ENCODE measurements at regions not wholly inside any gene's neighbourhood (a gene's known extent, or its start where the extent isn't known, plus 50 kb on each side); places are given as distances from the start of the nearest gene placed in this dataset.
"Not testable (repeated sequence)": the region's sequence is repeated elsewhere in the genome, so short reads cannot be mapped to it uniquely, and the experiment has no call there.

DNA sequence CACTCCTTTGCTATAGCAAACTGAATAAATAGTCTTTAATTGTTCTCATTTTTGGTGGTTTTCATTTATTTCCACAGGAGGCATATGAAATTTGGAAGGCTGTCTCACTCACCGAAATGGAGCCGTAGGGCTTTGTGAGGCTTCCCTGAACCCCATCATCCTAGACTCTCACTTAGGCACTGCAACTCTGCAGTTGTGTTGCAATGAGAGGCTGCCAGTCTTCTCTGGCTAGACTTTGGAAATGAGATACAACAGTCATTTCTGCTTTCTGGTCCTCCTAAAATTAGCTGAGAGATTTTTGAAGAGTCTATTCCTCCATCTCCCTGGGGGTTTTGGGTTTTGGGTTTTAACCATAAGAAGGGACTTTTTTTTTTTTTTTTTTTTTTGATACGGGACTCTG lies 146.5 kb downstream of the SH3BGRL start:
- TF ChIP-seq Cebpa-rat (IDR thresholded peaks at IDR 0.05): no peak
- H3K36me3 ChIP-seq: no peaks in the 10 kb centered on the region
- H3K4me2 ChIP-seq: peak overlapping the region; percentile 49
- peaks cover 21% of the 10 kb centered on the region for H3K4me1 ChIP-seq
- no peak overlapping the region for H3K4me3 ChIP-seq
- peaks cover 35% of the 10 kb centered on the region for H3K27me3 ChIP-seq
- 0 out of 2 replicates have a peak, but pooled peaks cover 7% of the 10 kb centered on the region for H4K20me1 ChIP-seq
- no peak overlapping the region for H3K27ac ChIP-seq
- H3K9me3 ChIP-seq: peaks cover 3% of the 10 kb centered on the region; the same call in 1 of the 2 replicates
- no peak overlapping the region for H3K9ac ChIP-seq

DNA sequence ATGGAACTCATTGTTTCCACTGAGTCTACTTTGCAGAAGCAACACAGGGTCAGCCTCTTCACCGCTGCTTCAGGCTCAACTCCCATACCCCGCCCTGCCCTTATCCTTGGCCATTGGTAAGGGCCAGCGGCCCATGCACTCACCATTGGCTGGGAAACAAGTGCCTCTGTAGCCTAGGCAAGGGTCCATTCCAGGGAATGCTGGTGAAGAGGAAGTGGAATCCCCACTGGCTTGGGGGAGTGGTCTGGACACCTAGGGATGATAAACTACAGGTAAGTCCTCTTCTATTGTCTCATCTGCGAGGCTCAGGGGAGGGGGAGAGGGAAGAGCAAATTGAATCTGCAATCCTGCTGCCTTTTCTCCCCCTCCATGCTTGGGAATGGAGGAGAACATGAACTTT lies 153.1 kb downstream of the SH3BGRL start:
- H4K20me1 ChIP-seq: no peaks in the 10 kb centered on the region; the same call in 1 of the 2 replicates
- H3K9me3 ChIP-seq: peaks cover 13% of the 10 kb centered on the region; the same call in 1 of the 2 replicates
- H3K4me1 ChIP-seq: no peaks in the 10 kb centered on the region
- no peak overlapping the region for H3K9ac ChIP-seq
- no peak for TF ChIP-seq Cebpa-rat (IDR thresholded peaks at IDR 0.05)
- peaks cover 78% of the 10 kb centered on the region for H3K27me3 ChIP-seq
- no peak overlapping the region for H3K4me2 ChIP-seq
- H3K27ac ChIP-seq: no peak overlapping the region
- no peak overlapping the region for H3K4me3 ChIP-seq
- H3K36me3 ChIP-seq: no peaks in the 10 kb centered on the region

GRCh38 chrX:81355436-81355835 lies 153.5 kb downstream of the SH3BGRL start:
- Histone ChIP-seq H3K9me3 (peaks cover 13% of the 10 kb centered on the region; the same call in 1 of the 2 replicates), H3K4me2 (no peak overlapping the region), H3K27me3 (peaks cover 79% of the 10 kb centered on the region), H4K20me1 (no peaks in the 10 kb centered on the region; the same call in 1 of the 2 replicates), H3K27ac (no peak overlapping the region), H3K4me3 (no peak overlapping the region), H3K4me1 (no peaks in the 10 kb centered on the region), H3K9ac (no peak overlapping the region), H3K36me3 (no peaks in the 10 kb centered on the region)
- no peak for TF ChIP-seq Cebpa-rat (IDR thresholded peaks at IDR 0.05)

- Histone ChIP-seq H3K27ac (no peak overlapping the region), H3K36me3 (no peaks in the 10 kb centered on the region), H3K4me2 (no peak overlapping the region), H3K9me3 (no peaks in the 10 kb centered on the region), H3K4me3 (no peak overlapping the region), H4K20me1 (no peaks in the 10 kb centered on the region), H3K4me1 (no peaks in the 10 kb centered on the region), H3K9ac (no peak overlapping the region), H3K27me3 (peaks cover 64% of the 10 kb centered on the region)
- TF ChIP-seq Cebpa-rat (IDR thresholded peaks at IDR 0.05): no peak
Measured at GRCh38 chrX:81367291-81367690, 165.4 kb downstream of the SH3BGRL start.

- Histone ChIP-seq H3K9ac (no peak overlapping the region), H4K20me1 (peaks cover 4% of the 10 kb centered on the region; the same call in 1 of the 2 replicates), H3K9me3 (no peaks in the 10 kb centered on the region), H3K4me1 (no peaks in the 10 kb centered on the region), H3K27me3 (peaks cover 61% of the 10 kb centered on the region), H3K36me3 (no peaks in the 10 kb centered on the region), H3K4me3 (no peak overlapping the region), H3K4me2 (no peak overlapping the region), H3K27ac (no peak overlapping the region)
- no peak for TF ChIP-seq Cebpa-rat (IDR thresholded peaks at IDR 0.05)
Measured at GRCh38 chrX:81377329-81377728, 175.4 kb downstream of the SH3BGRL start.

GRCh38 chrX:81378560-81378959 lies 176.7 kb downstream of the SH3BGRL start:
- Histone ChIP-seq H3K27ac (no peak overlapping the region), H3K9ac (no peak overlapping the region), H3K4me2 (no peak overlapping the region), H3K36me3 (no peaks in the 10 kb centered on the region), H4K20me1 (peaks cover 4% of the 10 kb centered on the region; the same call in 1 of the 2 replicates), H3K4me1 (no peaks in the 10 kb centered on the region), H3K27me3 (peaks cover 61% of the 10 kb centered on the region), H3K9me3 (no peaks in the 10 kb centered on the region), H3K4me3 (no peak overlapping the region)
- no peak for TF ChIP-seq Cebpa-rat (IDR thresholded peaks at IDR 0.05)

GRCh38 chrX:81390237-81390636 lies 188.3 kb downstream of the SH3BGRL start:
- Histone ChIP-seq H3K9ac (no peak overlapping the region), H3K36me3 (no peaks in the 10 kb centered on the region), H4K20me1 (no peaks in the 10 kb centered on the region), H3K4me2 (no peak overlapping the region), H3K4me3 (no peak overlapping the region), H3K9me3 (peaks cover 15% of the 10 kb centered on the region), H3K27me3 (peaks cover 39% of the 10 kb centered on the region), H3K4me1 (no peaks in the 10 kb centered on the region), H3K27ac (no peak overlapping the region)
- TF ChIP-seq Cebpa-rat (IDR thresholded peaks at IDR 0.05): no peak

DNA sequence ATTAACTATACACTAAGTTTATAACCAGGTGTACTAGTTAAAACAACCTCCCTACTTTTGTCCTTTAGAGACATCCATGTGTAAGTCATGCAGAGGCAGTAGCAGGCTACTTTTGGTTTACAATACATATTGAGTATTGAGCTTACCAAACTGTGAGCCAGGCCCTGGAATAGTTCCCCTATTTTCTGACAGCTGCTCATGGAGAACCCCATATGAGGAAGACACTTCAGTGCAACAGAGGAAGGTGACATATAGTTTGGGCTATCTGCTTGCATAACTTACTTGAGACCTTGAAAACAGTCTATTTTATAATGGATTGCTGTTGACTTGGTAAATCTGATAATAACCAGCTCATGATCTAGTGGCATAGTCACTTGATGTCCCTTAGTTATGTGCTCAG lies 190.5 kb downstream of the SH3BGRL start:
- Histone ChIP-seq H3K27ac (no peak overlapping the region), H3K9ac (no peak overlapping the region), H3K4me3 (no peak overlapping the region), H3K36me3 (no peaks in the 10 kb centered on the region), H3K4me1 (no peaks in the 10 kb centered on the region), H4K20me1 (no peaks in the 10 kb centered on the region), H3K9me3 (no peaks in the 10 kb centered on the region), H3K4me2 (no peak overlapping the region), H3K27me3 (peaks cover 47% of the 10 kb centered on the region)
- no peak for TF ChIP-seq Cebpa-rat (IDR thresholded peaks at IDR 0.05)

DNA sequence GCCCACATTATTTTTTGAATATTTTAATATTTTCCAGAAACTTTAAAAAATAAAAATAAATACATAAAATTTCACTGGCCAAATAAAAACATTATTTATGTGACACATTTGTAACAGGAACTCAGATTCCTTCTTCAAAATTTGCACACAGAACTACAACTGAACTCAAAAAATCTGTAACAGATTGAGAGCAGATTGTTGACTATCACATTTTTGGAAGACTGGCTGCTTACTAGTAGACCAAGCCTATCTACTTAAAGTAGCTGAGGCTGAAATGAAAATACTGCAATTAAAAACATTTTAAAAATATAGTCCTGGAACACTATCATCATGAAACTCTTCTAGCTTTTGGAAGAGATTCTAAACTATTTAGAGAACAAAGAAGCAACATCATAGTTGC lies 203.9 kb downstream of the SH3BGRL start:
- no peak for TF ChIP-seq Cebpa-rat (IDR thresholded peaks at IDR 0.05)
- H3K36me3 ChIP-seq: no peaks in the 10 kb centered on the region
- no peak overlapping the region for H3K27ac ChIP-seq
- no peak overlapping the region for H3K9ac ChIP-seq
- H3K27me3 ChIP-seq: peaks cover 64% of the 10 kb centered on the region
- H3K9me3 ChIP-seq: peaks cover 6% of the 10 kb centered on the region
- H3K4me3 ChIP-seq: no peak overlapping the region
- H3K4me2 ChIP-seq: no peak overlapping the region
- no peaks in the 10 kb centered on the region; the same call in 1 of the 2 replicates for H4K20me1 ChIP-seq
- H3K4me1 ChIP-seq: no peaks in the 10 kb centered on the region

DNA sequence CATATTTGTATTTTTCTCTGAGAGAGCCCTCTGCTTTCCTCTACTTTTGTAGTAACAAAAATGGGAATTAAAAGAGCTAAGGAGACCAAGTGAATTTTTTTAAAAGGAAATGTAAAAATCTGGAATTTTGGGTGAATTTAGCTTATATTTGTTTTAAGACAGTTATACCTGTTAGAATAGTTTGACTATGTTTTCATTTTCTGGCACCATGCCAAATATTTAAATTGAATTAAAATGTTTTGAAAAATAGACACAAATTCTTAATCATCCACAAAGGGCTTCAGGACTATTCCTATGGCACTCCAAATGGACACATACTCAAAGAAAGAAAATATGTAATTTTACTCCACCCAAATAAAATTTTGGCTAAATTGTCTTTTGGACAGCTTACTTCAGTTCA lies 209.6 kb downstream of the SH3BGRL start:
- no peak overlapping the region for H3K4me2 ChIP-seq
- no peaks in the 10 kb centered on the region for H3K36me3 ChIP-seq
- H3K27me3 ChIP-seq: peaks cover 74% of the 10 kb centered on the region
- no peaks in the 10 kb centered on the region; the same call in 1 of the 2 replicates for H4K20me1 ChIP-seq
- H3K4me1 ChIP-seq: no peaks in the 10 kb centered on the region
- H3K4me3 ChIP-seq: no peak overlapping the region
- H3K27ac ChIP-seq: no peak overlapping the region
- H3K9me3 ChIP-seq: no peaks in the 10 kb centered on the region
- TF ChIP-seq Cebpa-rat (IDR thresholded peaks at IDR 0.05): no peak
- H3K9ac ChIP-seq: no peak overlapping the region

DNA sequence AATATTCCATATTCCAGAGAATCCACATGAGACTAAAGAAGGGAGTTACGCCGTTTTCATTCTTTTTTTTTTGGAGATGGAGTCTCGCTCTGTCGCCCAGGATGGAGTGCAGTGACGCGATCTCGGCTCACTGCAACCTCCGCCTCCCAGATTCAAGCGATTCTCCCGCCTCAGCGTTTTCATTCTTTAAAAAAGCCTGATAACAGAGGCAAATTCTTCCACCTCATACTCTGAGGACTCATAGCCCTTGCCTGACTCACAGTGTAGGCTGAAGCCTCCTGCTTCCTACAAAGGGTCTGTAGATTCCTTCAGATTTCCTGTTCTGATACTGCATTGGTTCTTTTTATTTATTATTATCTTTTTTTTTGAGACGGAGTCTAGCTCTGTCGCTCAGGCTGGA lies 210.5 kb downstream of the SH3BGRL start:
- Histone ChIP-seq H3K27ac (no peak overlapping the region), H3K27me3 (peaks cover 73% of the 10 kb centered on the region), H3K4me1 (no peaks in the 10 kb centered on the region), H3K36me3 (no peaks in the 10 kb centered on the region), H3K4me3 (no peak overlapping the region), H4K20me1 (no peaks in the 10 kb centered on the region), H3K9ac (no peak overlapping the region), H3K4me2 (no peak overlapping the region), H3K9me3 (no peaks in the 10 kb centered on the region)
- TF ChIP-seq Cebpa-rat (IDR thresholded peaks at IDR 0.05): no peak

GRCh38 chrX:81412857-81413256 lies 211.0 kb downstream of the SH3BGRL start:
- not testable (repeated sequence) for H3K36me3 ChIP-seq, H4K20me1 ChIP-seq, H3K9ac ChIP-seq, H3K4me1 ChIP-seq, H3K27ac ChIP-seq, H3K9me3 ChIP-seq, H3K4me3 ChIP-seq, H3K4me2 ChIP-seq
- H3K27me3 ChIP-seq: peaks cover 72% of the 10 kb centered on the region
